ENCODE measurements at regions not wholly inside any gene's neighbourhood (a gene's known extent, or its start where the extent isn't known, plus 50 kb on each side); places are given as distances from the start of the nearest gene placed in this dataset.

- no peak for DNase-seq (ENCODE audit: extremely low read depth, low read depth)
- TF ChIP-seq, protein P1, sequence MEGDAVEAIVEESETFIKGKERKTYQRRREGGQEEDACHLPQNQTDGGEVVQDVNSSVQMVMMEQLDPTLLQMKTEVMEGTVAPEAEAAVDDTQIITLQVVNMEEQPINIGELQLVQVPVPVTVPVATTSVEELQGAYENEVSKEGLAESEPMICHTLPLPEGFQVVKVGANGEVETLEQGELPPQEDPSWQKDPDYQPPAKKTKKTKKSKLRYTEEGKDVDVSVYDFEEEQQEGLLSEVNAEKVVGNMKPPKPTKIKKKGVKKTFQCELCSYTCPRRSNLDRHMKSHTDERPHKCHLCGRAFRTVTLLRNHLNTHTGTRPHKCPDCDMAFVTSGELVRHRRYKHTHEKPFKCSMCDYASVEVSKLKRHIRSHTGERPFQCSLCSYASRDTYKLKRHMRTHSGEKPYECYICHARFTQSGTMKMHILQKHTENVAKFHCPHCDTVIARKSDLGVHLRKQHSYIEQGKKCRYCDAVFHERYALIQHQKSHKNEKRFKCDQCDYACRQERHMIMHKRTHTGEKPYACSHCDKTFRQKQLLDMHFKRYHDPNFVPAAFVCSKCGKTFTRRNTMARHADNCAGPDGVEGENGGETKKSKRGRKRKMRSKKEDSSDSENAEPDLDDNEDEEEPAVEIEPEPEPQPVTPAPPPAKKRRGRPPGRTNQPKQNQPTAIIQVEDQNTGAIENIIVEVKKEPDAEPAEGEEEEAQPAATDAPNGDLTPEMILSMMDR (IDR thresholded peaks at IDR 0.05; ENCODE audit: low read depth, low read length, missing control alignments), result no peak
- no peak overlapping the region for H3K4me3 ChIP-seq (replicated peaks; ENCODE audit: low read depth, low read length)
Observed at GRCh38 chr1:3981261-3981660, 81.2 kb upstream of the C1orf174 start.

GRCh38 chr1:3981746-3982505 lies 81.9 kb upstream of the C1orf174 start:
- DNase-seq (ENCODE audit: extremely low read depth, low read depth), result no peak
- no peak overlapping the region for H3K4me3 ChIP-seq (replicated peaks; ENCODE audit: low read depth, low read length)
- TF ChIP-seq, protein P1 (IDR thresholded peaks at IDR 0.05; ENCODE audit: low read depth, low read length, missing control alignments), result no peak

GRCh38 chr1:3983181-3983580 lies 83.1 kb upstream of the C1orf174 start:
- TF ChIP-seq, protein P1 (IDR thresholded peaks at IDR 0.05; ENCODE audit: low read depth, low read length, missing control alignments), result no peak
- H3K4me3 ChIP-seq (replicated peaks; ENCODE audit: low read depth, low read length), result no peak overlapping the region
- no peak for DNase-seq (ENCODE audit: extremely low read depth, low read depth)

DNA sequence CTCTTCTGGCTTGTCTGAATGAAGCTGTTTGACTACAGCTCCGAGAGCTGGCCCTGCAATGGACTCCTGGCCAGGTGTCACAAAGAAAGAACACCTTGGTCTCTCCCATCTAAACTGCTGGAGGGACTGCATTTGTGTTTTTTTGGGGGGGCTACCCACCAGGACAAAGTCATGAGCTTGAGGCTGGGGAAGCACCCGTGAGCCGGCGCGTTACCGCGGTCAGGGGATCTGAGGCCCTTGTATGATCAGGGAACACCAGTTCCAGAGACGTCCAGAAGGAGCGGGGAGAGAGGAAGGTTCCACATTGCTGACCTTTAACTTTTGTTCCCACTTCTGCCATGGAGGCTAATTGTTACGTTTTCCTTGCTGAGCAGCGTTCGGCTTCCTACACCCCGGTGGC lies 84.5 kb upstream of the C1orf174 start:
- H3K4me3 ChIP-seq (replicated peaks; ENCODE audit: low read depth, low read length), result no peak overlapping the region
- TF ChIP-seq, protein P1 (IDR thresholded peaks at IDR 0.05; ENCODE audit: low read depth, low read length, missing control alignments), result no peak

GRCh38 chr1:3986686-3987218 lies 86.7 kb upstream of the C1orf174 start:
- no peak overlapping the region for H3K4me3 ChIP-seq (replicated peaks; ENCODE audit: low read depth, low read length)
- TF ChIP-seq, protein P1 (IDR thresholded peaks at IDR 0.05; ENCODE audit: low read depth, low read length, missing control alignments), result no peak
- DNase-seq (ENCODE audit: extremely low read depth, low read depth), result no peak

More for the DNA sequence above, 84.5 kb upstream of the C1orf174 start:
- DNase-seq (ENCODE audit: extremely low read depth, low read depth), result no peak

DNA sequence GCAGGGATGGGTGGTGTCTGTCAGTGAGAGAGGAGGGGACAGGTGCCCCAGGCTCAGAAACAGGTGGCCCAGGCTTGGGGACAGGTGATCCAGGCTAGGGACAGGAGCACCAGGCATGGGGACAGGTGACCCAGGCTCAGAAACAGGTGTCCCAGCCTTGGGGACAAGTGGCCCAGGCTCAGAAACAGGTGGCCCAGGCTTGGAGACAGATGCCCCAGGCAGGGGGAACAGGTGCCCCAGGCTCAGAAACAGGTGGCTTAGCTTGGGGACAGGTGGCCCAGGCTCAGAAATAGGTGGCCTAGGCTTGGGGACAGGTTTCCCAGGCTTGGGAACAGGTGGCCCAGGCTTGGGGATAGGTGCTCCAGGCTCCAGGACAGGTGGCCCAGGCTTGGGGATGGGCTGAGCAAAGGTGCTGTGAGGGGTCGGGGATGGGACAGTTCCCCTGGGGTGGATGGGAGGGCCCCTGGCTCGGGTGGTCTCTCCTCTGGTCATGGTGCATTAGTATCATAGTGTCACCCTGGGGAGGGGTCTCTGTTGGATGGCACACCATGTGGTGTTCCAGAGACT lies 87.7 kb upstream of the C1orf174 start:
- DNase-seq (ENCODE audit: extremely low read depth, low read depth), result no peak
- H3K4me3 ChIP-seq (replicated peaks; ENCODE audit: low read depth, low read length), result no peak overlapping the region
- TF ChIP-seq, protein P1 (IDR thresholded peaks at IDR 0.05; ENCODE audit: low read depth, low read length, missing control alignments), result no peak

Data from HFF-Myc (cell line).